GM19035 (cell line): ENCODE measurements at regions not wholly inside any gene's neighbourhood (a gene's known extent, or its start where the extent isn't known, plus 50 kb on each side); places are given as distances from the start of the nearest gene placed in this dataset.
"Not testable (repeated sequence)": the region's sequence is repeated elsewhere in the genome, so short reads cannot be mapped to it uniquely, and the experiment has no call there.

Experiments
- ATAC-seq: cut with Tn5 transposase; IDR thresholded peaks from one replicate; pipeline ENCODE4 v1.9.1; 2021; ENCODE audit not compliant: unreplicated experiment

DNA sequence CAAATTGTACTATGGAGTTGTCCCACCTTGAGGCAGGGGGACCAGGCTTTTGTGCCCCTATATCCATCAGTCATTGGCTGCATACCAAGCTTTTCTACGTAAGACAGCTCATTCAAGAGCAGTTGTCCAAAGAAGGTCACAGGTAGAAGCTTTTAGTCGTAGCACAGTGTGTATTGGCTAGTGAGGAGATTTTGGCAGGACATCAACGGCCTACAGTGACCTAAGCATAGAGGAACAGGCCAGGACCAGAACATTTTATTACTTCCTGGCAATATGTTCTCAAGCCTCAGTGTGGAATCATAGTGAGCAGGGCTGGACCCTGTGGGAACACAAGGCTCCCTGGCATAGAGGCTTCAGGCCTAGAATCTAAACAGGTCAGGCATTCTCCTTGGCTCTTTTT is 105.4 kb upstream of the ANKRD28 start:
- ATAC-seq: no peak

DNA sequence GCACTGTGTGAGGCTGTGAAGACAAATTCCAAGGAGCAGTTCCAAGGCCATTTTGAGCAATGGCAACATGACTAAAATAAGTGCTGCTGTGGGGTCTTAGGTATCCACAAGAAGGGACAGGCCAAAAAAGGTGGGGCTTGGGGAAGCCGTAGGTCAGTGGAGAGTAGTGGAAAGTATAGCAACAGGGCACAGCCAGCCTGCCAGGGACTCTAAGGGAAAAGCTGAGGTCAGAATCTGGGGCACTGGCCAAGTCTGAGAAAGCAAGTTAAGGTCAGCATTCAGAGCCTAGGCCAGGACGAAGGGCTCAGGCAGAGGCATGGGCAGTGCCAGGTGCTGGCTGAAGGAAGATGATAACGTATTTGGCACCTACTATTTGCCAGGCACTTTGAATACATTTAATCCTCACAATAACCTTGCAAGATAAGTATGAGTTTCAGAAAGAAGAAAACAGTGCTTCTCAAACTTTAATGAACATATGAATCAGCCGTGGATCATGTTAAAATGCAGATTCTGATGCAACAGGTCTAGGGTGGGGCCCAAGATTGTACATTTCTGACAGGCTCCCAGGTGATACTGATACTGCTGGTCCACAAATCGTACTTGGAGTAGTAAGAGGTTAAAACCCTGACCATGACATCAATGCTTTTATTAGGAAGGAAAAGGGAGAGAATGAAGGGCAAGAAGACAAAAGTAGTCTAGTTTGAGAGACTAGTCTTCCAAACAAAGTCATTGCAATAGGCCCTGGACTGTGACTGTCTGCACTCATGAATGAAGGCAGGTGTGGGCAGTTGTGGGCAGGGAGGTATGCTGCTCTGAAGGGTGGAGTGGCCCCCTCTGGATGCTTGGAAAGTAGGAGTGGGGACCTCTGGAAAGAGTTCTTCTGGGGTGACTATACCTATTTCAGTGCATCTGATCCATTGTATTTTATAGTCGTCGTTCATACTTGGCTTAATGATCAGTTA is 106.3 kb upstream of the ANKRD28 start:
- no peak for ATAC-seq

DNA sequence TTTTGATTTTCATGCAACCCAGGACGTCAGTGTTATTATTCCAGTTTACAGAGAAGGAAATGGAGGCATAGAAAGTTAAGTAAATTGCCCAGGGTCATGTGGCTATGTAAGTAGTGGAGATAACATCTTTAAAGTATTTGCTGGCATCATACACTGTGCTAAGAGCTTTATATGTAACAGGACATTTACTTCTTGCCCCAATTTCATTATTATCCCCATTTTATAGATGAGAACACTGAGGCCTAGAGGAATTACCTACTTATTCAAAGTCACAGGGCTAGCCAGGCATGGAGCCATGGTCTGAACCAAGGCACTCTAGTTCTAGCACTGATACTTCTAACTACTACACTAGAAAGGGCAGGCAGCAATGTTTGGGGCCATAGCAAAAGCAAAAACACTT is 107.3 kb upstream of the ANKRD28 start:
- ATAC-seq: no peak

- not testable (repeated sequence) for ATAC-seq
These were observed 109.6 kb upstream of the ANKRD28 start for GRCh38 chr3:15907403-15907802.

DNA sequence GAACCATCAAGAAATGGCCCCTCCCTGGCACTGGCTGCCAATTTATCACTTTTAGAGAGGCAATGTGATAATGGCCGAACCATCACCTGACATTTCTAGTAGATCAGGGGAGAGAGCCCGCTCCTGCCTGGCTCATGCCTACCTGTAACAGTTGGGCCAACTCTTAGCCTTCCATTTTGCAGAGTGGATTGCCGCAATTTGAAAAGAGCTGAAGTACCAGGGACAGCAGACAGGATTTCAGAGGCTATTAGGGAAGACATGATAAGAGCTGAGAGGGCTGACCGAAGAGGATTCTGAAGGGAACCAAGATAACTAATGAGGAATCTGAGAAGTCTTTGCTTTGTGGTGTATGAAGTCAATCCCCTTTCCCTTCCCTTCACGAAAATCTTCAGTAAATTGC is 121.2 kb upstream of the ANKRD28 start:
- ATAC-seq: no peak

GRCh38 chr3:15919971-15920370 is 122.2 kb upstream of the ANKRD28 start:
- ATAC-seq: no peak

GRCh38 chr3:15923640-15924405 is 126.0 kb upstream of the ANKRD28 start:
- no peak for ATAC-seq

DNA sequence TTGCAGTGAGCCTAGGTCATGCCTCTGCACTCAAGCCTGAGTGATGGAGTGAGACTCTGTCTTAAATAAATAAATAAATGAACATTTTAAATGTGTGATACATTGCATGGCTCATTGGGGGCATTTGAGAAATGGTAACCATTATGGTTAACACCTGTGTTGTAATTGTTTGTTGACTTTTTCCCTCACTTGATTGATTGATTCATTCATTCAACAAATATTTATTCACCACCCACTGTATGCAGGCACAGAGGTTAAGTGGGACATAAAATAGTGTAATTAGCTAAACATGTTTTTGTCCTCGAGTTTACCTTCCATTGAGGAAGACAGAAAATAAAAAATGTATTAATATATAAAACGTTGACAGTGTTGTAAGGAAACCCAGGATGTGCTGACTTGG is 127.1 kb upstream of the ANKRD28 start:
- ATAC-seq: no peak

DNA sequence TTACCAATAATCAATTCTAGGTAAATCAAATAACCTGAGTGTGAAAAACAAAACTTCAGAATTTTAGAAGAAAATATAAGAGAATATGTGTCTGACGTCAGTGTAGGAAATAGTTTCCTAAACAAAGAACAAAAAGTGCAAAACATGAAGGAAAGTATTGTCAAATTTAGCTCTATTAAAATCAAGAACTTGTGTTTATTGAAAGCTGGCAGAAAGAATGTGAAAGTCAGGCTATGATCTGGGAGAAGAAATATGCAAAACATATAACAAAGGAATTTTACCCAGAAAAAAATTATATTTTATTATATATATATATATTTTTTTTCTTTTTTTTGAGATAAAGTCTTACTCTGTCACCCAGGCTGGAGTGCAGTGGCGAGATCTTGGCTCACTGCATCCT is 129.1 kb upstream of the ANKRD28 start:
- ATAC-seq: no peak

- ATAC-seq: no peak
These were observed 130.2 kb upstream of the ANKRD28 start for GRCh38 chr3:15927969-15928368.

DNA sequence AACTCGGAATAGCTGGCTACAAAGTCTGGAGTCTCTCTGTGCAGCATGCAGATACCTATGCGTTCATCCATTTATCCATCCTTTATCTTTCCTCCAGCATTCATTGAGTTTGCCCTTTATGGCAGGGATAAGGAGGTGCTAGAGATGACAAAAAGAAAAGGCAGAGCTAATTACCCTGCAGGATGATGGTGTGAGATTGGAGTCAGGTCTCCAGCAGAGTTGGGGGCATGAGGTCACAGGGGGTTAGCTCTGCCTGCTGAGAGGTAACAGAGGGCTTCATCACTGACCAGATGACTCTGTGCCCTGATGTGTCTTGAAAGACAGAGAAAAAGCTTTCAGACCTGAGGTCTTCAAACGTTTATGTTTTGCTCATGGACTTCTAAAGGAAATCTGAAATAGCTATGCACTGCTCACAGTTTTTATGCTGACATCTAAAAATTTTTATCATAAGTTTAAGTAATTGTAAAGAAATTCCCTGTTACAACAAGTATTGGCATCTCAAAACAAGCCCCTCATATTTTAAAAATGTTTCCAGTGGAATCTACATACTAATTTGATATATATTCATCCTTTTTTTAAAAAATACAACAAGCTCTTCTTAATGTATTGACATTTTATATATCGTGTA is 132.3 kb upstream of the ANKRD28 start:
- ATAC-seq: no peak

DNA sequence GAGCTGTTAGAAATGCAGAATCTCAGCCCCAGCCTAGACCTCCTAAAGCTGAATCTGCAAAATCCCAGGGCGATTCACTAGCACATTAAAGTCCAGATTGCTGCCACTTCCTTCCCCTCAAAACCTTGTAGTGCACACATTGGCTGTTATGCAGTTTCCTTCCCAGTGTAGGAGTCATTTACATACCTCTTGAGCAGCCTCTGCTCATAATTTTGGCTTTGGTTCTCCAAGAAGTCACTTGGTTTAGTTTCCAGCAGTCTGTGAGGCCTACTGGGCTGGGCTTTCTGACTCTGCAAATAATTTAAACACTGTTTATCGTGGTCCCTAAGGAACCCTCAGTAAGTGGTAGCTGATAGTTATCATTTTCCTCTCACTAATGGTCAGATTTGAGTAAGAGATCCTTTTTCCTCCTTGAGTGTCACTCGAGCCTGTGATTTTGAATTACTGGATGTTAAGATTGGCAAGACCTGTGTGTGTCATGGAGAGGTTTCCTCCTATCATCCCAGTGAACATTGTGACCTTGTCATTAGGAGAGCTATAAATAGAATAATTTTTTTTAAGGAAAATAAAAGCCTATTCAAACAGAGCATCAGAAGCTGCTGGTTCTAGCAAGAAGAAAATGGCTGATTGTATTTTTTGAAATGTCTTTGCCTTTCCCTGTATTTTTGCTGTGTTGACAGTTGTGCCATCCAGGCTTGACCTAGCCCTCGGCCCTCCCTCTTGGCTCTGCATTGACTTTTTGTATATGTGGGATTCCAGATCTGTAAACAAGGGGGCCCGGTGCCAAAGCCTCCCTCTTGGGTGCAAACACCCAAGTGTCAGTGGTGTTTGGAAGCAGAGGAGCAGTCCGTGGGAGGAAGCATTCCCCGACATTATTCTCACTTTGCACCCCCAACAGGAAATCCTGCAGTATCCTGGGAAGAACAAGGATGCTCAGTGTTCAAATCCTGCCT is 134.8 kb upstream of the ANKRD28 start:
- ATAC-seq: no peak

- no peak for ATAC-seq
These were observed 135.8 kb upstream of the ANKRD28 start for GRCh38 chr3:15933439-15934139.

GRCh38 chr3:15934389-15935195 is 136.8 kb upstream of the ANKRD28 start:
- ATAC-seq: no peak

DNA sequence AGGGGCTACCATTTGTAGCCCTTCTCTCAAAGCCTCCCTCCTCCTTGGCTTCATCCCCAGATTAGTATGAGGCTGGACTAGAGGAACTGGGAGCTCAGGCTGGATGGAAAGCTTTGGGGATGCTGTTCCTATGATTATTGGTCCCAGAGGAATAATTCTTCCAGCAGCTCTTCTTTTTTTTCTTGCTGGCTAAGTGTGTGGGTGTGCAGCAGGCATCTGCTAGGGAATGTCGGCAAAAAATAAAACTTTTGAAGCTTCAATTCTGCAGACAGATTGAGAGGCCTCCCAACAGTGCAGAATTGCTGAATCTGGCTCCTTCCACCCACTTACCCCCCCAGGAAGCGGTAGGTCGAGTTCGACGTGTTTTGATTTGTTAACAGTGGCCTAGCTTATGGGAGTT is 138.5 kb upstream of the ANKRD28 start:
- ATAC-seq: no peak

DNA sequence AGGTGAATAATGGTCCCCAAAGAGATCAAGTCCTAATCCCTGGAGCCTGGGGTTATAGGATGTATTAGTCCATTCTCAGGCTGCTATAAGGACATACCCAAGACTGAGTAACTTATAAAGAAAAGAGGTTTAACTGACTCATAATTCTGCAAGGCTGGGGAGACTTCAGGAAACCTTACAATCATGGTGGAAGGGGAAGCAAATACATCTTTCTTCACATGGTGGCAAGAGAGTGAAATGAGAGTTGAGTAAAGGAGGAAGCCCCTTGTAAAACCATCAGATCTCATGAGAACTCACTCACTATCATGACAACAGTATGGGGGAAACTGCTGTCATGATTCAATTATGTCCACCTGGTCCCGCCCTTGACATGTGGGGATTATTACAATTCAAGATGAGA is 142.9 kb upstream of the ANKRD28 start:
- ATAC-seq: no peak

DNA sequence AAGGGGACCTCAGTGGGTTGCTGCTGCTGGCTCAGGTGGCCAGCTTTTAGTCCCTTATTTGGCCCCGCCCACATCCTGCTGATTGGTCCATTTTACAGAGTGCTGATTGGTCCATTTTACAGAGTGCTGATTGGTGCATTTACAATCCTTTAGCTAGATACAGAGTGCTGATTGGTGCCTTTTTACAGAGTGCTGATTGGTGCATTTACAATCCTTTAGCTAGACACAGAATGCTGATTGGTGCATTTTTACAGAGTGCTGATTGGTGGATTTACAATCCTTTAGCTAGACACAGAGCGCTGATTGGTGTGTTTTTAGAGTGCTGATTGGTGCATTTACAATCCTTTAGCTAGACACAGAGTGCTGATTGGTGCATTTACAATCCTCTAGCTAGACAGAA is 143.7 kb upstream of the ANKRD28 start:
- not testable (repeated sequence) for ATAC-seq

DNA sequence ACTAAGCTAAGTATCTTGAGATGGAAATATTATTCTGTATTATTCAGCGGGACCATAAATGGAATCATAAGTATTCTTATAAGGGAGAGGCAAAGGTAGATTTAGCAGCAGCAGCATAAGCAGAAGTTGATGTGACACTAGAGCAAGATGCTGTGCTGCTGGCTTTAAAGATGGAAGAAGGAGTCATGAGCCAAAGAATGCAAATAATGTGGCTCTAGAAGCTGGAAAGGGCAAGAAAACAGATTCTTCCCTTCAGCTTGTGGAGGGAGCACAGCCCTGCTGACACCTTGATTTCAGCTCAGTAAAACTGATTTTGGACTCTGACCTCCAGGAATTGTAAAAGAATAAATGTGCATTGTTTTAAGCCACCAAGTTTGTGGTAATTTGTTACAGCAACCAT is 144.2 kb upstream of the ANKRD28 start:
- no peak for ATAC-seq

DNA sequence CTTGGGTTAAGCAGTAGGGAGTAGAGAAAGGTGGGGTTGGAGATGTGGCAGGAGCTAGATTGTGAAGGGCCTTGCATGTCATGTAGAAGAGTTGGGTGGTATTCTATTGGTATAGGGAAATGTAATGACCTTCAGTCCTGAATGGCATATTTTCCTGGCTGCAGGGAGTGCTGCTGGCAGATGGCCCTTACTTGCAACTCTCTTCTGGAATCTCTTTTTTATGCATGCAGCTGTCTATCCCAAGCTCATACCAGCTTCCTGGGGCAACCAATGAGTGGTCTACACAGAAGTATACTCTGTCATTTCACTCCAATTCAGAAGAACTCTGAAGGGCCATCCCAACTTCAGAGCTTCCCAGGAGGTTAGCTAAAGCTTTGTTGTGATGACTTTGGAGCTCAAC is 144.7 kb upstream of the ANKRD28 start:
- no peak for ATAC-seq
